ENCODE measurements at regions not wholly inside any gene's neighbourhood (a gene's known extent, or its start where the extent isn't known, plus 50 kb on each side); places are given as distances from the start of the nearest gene placed in this dataset.
"Not testable (repeated sequence)": the region's sequence is repeated elsewhere in the genome, so short reads cannot be mapped to it uniquely, and the experiment has no call there.

DNA sequence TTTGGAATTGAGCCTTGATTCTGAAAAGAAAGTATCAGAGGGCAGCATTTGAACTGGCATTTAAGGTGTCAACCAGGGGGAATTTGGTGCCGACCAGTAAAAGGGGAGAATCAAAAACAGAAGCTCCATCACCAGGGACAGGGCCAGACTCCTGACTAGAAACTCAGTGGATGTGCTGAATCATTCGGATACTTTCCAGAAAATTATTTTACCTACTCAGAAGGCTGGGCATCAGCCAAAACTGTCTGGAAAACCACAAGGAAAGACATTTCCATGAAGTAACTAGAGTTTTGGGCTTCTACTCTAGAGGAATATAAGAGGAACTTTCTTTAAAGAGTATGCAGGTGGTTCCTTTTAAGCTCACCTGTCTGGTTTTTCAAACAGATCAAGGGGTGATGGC, 756.6 kb downstream of the RNF144A start:
- DNase-seq (ENCODE audit: low read depth, low spot score), result no peak

DNA sequence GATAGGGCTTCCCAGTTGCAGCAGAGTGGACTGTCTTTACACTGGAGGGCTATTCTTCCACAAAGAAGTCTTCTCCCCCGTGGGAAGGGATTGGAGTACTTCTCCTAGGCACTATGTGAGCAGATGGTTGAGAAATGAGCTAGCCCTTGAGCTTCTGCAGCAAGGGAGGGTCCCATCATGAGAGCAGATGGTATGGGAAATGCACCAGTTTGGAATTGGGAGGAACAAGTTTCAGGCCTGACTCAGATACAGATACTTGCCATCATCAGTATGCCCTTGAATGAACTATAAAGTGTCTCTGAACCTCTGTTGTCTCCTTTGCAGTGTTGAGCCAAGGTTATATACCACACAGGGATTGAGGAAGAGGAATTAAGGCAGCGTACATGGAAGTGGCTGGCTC, 757.4 kb downstream of the RNF144A start:
- no peak for DNase-seq (ENCODE audit: low read depth, low spot score)

DNA sequence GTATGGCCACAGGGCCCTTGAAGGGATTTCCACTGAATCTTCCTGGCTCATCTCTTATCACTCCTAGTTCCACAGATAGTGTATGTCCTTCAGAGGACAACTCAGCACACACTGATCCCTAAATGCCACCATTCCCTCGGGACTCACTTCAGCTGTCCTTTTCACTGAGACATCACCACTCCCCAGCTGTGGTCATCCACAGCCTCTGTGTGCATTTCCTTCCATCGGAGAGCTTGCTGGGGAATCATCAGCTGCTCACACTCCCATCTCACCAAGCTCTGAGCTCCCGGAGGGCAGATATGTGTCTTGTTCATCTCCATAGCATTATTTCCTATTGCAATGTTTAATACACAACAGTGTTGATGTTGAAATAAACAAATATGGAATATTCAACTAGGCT, 759.5 kb downstream of the RNF144A start:
- DNase-seq (ENCODE audit: low read depth, low spot score), result no peak

DNA sequence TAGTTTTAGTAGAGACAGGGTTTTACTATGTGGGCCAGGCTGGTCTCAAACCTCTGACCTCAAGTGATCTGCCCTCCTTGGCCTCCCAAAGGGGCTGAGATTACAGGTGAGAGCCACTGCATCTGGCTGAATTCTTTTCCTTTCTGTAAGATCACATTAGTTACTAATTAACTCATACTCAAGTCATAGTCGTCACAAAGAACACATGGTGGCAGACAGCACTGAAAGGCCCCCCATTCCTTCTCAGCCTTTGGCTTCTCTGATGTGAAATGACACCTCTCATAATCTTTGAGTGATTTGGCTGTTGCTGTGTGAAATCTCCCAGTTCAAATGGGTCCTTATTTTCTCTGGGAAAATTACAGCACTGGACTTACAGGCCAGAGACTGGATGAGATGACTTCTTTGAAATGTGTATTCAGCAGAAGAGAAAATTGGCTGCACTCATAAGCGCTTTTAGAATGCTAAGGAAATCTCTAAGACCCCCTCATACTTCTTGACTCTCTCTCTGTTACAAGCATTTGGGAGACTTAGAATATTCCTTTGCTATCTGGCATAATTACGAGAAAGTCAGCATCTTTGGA, 764.8 kb downstream of the RNF144A start:
- no peak for DNase-seq (ENCODE audit: low read depth, low spot score)

DNA sequence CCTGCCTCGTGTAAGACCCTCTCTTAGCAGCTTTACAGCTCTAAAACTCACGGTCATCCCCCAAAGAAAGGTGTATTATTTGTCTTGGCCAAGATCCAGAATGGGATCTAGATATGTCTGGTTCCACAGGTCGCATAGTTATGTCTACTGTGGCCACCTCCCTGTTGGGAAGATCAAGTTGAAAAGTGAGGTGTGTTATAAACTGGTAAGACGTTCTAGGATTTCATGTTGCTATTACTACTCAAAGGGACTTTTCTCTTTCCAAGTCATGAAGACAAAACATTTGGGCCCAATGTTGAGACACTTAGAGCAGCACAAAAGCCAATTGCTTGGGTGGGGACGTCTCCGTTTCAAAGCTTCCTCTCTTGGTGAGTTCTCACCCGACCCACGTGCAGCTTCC, 766.0 kb downstream of the RNF144A start:
- DNase-seq (ENCODE audit: low read depth, low spot score), result no peak

DNA sequence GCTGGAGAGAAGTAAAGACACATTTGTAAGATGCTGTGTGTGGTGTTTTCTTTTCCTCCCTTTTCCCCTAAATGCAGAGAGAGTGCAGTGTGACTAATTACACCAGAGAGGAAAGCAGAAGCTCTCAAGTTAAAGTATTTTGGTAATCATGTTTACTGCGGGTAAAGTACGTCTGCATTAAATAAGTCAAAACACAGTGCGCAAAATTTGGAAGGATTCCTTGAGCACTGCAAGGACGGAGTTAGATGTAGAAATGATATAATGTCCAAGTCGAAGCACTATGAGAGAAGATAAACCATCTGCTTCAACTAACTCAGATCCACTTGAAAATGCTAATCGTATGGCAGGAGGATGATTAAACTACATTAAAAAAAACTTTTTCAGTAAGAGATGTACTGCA, 766.5 kb downstream of the RNF144A start:
- no peak for DNase-seq (ENCODE audit: low read depth, low spot score)

DNA sequence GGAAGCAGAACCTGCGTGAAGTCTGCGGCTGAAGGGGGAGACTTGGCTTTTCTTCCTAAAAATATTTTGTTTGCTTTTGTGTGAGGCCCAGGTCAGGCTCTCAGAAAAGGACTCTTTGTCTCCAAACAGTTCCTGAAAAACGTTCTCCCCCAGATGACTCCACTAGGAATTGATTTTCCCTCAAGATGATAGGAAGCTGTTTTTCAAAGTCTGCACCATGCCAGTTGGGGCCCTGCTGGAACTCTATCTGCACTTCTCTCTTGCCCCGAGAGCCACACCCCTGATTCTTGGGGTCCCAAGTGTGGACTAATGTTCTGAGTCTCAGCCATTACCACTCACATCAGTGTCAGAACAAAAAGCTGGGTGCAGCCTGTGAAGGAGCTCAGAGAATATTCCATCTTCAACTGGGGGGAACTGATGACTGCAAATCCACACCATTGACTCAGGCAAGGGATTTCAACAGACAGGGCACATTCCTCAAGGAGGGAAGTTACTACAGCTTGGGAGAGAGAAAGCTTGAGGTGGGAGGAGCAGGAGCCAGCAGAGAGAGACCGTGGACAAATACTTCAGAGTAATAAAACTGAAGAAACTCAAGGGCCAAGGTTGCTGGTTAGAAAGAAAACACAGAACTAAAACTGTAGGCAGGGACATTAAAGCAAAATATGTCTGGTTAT, 768.3 kb downstream of the RNF144A start:
- no peak for DNase-seq (ENCODE audit: low read depth, low spot score)

DNA sequence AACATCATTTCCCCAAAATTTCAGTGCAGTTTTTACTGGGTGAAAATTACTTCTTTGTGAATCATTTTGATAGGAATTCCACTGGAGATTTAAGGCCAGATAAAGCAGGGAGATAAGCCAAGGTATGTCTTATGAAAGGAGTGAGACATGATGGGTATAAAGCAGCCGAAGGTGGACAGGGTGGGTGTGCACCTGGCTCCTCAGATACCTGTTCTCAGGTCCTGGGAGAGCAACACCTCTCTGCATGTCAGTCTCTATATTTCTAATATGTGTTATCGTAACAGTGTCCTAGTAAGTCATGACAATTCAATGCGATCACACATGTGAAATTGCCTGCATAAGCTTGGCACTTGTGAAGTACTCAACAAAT, 768.8 kb downstream of the RNF144A start:
- DNase-seq (ENCODE audit: low read depth, low spot score), result no peak

DNA sequence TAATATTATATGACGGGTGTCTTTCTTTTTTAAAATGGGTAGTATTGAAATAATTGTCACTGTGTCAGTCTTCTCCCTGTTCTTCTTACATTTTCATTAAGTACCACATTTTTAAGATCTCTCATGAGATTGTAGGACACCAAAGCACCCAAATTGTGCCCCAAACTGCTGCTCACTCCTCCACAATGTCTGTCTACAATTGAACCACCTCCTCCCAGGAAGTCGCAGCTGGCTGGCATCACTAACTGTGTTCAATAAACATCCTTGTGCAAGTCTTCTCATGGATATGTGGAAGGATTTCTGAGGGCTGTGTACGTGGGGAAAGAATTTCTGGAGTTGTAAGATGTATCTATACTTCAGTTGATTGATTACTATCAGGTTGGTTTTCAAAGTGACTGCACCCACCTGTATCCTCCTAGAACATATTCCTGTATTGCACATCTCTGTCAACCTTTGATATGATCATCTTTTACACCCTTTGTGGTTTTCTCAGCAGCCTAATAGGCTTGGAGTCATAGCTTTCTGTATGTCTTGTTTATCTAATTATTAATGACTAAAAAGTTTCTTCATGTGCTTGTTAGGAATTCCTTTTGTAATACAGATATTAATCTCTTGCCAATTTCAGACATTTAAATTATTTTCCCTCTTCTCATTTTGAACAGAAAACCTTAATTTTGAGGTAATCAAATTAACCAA, 774.9 kb downstream of the RNF144A start:
- DNase-seq (ENCODE audit: low read depth, low spot score), result no peak

DNA sequence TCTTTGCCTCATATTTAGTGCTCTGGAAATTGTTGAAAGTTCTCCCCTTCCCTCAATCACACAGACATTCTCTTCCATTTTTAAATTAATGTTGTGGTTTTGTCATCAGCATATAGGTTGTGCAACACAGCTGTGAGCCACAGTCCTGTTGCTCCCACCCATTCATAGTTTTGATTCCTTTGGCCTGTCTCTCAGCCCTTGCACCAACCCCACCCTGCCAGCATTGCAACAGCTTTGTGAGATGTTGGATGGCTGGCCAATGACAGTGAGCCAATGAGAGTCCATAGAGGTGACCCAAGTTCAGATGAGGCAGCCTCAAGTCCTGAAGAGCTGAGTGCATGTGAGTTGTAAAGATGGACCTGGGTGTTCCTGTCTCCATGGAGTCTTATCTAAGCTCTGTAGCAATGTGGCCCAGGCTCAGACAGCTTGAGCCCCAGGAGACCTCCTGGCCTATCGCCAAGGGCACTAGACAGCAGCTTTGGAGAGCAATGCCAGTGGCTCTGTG, 775.5 kb downstream of the RNF144A start:
- no peak for DNase-seq (ENCODE audit: low read depth, low spot score)

DNA sequence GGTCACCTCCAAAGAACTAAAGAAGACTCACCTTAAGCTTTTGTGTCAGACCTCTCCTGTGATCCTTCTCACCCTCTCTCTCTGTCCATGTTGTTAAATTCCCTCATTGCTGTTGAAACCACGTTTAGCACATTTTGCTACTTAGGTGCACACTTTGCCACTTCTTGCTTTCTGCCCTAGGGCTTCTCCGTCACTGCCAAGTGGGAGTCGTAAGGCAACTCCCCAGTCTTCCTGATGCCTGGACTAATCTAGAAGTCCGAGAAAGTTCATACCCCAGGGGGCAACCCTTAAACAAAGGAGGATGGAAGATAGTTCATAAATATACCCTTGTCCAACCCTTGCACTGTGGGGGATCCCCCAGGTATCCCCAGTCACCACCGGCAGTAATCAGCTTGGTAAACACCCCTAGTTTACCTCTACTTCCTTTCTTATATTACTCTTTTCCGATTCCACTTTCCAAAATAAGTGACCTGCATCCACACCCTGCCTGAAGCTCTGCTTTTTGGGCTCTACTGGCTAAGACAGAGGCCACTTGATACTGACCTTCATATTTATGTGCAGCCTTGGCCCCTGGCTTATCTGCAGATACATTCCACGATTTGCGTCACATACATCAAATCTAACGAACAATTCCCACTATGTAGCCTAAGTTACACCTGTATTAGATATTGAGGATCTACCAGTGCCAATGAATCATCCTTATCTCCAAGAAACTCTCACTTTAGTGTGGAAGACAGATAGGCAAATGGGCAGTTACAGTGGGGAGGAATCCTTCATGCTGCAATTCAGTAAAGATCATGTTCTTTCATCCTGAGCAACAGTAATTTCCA, 776.2 kb downstream of the RNF144A start:
- DNase-seq (ENCODE audit: low read depth, low spot score), result no peak

DNA sequence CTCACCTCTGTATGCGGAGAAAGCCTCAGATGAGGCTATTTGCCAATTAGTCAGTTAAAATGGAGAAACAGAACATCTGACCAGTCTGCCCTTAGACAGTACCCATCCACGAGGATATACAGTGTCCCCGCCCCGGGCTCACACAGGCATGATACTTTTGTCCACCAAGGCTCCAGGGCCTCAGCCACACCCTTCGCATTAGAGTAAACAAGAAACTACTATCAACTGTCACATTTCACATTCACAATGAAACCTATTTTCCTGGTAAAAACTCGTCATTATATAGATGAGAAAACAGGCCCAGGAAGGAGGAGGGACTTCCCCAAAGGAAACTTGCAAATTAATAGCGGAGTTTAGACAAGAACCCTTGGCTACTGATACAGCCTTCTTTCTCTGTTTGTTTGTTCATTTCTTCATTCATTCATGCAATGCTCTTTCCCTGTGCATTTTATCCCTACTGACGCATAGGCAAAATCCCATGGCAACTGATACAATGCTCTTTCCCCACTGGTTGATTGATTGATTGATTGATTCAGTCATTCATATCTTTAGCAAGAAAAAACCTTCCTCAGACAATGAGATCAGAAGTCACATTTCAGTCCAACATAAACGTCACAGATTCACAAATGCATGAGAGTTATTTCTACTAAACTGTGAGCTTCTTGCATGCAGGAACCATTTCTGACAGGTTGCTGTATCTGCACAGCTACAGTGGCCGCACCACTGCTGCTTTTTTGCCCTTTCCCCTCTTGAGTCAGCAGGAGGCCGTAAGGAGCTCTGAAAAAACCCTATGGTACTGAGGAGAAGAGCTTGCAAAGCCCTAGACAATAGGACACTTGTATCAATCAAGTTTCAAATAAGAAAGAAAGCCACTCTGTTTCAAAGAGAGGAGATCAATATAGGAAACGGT, 777.1 kb downstream of the RNF144A start:
- no peak for DNase-seq (ENCODE audit: low read depth, low spot score)

DNA sequence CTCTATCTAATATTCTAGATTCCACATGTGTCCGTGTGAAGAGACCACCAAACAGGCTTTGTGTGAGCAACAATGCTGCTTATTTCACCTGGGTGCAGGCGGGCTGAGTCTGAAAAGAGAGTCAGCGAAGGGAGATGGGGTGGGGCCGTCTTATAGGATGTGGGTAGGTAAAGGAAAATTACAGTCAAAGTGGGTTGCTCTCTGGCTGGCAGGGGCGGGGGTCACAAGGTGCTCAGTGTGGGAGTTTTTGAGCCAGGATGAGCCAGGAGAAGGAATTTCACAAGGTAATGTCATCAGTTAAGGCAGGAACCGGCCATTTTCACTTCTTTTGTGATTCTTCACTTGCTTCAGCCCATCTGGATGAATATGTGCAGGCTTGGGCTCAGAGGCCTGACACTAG, 779.3 kb downstream of the RNF144A start:
- not testable (repeated sequence) for DNase-seq (ENCODE audit: low read depth, low spot score)

DNA sequence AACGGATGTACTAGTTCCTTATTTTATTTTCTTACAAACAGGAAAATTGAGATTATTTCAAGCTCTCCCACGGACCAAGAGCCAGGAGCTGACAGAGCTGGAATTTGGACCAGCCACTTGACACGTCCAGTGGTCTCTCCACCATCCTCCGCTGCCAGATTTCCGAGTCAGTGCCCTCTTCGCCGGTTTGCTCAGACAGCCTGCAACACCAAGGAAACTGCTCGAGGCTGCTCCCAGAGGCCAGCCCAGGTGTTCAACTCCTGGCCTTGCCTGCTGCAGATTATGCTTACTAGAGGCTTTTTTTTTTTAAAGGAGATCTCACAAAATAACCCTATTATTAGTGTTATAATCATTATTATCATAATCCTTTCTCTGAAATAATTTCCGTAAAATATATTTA, 779.8 kb downstream of the RNF144A start:
- DNase-seq (ENCODE audit: low read depth, low spot score), result no peak

DNA sequence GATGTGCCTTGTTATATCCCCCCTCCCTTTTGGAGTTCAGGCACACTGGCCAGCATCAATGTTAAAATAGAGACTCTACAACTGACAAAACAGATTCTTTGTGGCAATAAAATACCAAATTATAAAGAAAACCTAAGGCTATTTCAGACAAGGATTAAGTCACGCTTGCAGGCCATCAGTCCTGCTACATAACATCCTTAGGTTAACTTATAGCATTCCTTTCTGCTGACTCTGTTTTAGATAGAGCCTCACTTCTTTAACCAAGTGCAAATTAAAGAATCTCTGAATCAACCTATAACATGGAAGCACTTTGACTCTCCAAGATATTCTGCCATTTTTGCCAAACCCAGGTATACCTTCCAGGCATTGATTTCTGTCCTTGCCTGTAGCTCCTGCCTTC, 784.6 kb downstream of the RNF144A start:
- DNase-seq (ENCODE audit: low read depth, low spot score), result no peak

DNA sequence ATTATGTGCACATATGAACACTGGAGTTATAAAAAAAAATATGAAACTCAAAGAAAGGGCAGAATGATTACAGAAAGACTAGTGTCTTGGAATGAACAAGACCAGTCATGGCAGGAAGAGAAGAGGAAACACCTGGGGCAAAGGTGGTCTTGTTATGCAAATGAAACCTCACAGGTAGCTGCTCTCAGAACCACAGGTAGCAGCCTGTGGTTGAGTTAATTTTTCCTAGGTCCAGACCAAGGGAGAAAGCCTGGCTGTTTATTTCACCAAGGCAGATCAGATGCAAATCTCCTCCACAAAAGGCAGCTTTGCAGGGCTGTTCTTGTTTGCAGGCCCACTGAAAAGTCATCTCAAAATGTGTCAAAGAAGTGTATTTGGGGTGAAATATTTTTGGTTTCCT, 785.8 kb downstream of the RNF144A start:
- DNase-seq (ENCODE audit: low read depth, low spot score), result no peak

DNA sequence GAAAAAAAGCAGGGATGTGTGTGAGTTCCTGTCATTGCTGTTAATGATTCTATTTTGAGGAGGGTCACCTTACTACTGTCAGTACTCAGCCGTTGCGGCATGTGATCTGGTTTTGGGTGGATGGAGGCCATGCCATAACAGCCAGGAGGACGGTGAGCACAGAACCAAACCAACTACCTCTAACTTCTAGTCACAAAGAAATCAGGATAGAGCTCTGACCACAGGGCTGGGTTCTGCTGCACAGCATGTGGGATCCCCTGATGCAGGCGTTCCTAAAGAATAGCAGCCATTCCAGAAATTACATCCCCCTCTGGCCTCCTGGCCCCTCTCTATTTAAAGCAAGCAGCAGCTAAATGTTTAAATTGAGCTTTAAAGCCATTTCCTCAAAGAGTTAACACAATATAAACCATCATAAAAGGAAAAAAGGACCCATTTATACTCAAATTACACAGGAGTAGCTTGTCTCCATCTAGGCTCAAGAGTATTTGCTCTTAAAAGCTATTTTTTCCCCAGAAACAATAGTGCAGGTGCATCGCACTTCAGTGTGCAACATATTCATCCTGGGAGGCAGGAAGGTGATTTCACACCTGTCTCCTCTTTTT, 786.4 kb downstream of the RNF144A start:
- no peak for DNase-seq (ENCODE audit: low read depth, low spot score)

DNA sequence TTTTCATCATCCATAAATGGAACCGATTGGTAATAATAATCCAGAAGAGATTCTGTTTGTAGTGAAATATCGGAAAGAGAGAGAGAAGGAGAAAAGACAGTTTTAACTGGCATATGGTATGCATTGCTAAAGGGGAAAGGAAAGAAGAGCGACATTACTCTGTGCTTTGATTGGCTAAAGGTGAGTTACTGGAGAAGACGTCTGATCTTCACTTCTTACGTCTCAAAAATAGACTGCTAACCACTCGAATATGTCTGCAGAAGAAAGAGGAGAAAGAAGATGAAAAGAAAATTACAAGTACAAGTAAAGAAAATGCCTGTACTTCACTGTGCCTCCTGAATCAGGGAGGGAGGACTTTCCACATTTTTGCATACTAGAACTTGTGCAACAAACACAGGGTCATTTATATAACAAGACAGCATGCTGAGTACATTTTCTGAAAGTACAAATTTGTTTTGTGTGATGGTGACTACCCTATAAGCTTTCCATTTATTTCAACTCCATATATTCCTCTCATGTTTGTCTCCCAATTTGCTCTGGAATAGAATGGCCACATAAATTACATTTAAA, 787.2 kb downstream of the RNF144A start:
- no peak for DNase-seq (ENCODE audit: low read depth, low spot score)

DNA sequence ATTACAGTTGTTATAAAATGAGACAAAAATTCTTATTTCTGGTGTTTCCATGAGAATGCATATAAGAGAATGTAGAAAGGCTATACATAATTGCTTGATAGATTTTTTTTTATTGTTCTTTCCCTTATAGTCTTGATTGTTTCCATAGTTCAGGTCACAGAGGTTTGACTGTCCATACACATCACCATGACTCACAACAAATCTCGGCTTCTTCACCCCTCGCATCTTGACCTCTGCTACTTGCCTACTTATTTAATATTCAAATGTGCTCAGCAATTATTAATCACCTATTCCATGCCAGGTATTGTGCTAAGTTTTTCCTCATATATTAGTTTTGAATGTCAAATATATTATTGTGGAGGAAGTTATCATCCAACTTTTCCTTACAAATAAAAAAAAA, 789.6 kb downstream of the RNF144A start:
- no peak for DNase-seq (ENCODE audit: low read depth, low spot score)

DNA sequence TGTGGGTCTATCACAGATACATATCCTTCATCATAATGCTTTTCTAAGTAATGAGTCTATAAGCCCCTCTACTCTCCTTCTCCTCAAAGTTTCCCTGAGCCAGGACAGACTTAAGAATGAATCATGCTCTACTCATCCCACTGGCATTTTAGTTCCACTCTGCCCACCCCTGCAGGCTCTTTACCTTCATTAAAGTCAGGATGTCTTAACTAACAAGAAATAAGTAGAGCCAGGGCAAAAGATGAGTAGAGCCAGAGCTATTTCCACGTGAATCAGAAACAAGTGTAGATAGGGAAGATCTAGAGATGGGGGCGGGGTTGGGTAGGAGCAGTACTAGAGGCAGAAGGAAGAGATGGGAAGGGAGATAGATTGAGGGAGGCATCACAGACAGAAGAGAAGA, 790.5 kb downstream of the RNF144A start:
- DNase-seq (ENCODE audit: low read depth, low spot score), result no peak

All from smooth muscle cell of the brain vasculature (primary cell).